ENCODE measurements at regions not wholly inside any gene's neighbourhood (a gene's known extent, or its start where the extent isn't known, plus 50 kb on each side); places are given as distances from the start of the nearest gene placed in this dataset.
A peak's percentile ranks its signal among the peaks of the same experiment; 100 is the strongest.

DNA sequence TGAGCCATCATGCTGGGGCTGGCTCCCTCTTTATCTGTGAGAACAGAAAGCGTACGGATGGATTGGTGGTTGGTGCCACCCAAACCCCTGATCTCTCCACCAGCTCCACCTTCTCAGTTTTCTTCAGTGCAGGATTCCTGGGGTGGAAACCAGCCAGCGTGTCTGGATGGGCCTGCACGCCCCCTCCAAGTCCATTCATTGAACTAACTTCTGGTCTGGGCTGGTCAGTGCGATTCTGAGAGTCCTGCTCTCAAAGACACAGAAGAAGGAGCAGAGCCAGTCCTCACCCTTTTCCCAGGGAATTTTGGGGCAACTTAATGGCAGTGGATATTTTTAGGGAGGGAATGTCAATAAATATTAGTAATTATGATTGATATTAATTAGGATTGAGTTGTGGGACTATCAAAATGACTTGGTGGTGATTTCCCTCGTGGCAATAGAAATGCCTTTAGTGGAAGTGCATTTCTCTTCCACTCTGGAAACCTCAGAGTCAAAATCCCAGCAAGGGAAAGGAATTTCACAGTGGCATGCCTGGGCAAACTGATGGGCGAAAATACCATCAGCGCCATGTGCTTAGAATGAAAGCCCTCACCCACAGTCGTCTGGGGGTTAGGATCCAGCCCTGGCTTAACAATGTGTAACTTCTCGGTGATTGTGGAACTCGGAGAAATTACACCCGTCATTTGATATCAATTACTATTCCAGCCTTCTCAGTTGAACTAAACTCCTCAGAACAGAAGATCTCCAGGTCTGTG, 69.3 kb upstream of the EEPD1 start:
- WGBS, 5 donors = 87 to 92% (median 91%) methylated on average over 12 of the region's 12 CpGs
- Histone ChIP-seq H3K4me3 (no peak overlapping the region), H3K27me3 (no peaks in the 10 kb centered on the region), H3K27ac (no peak overlapping the region), H3K9me3 (no peaks in the 10 kb centered on the region), H3K36me3 (no peaks in the 10 kb centered on the region), H3K4me1 (peaks cover 0 to 19% (median 9%) of the 10 kb centered on the region in 4 donors)
- intact Hi-C loops (cut with DNase I; ENCODE audit: low total_unique reads) = no loop called here
- DNase-seq = no peak
- TF ChIP-seq EP300 (IDR thresholded peaks at IDR 0.05) (no peak), POLR2A (IDR thresholded peaks at IDR 0.05) (no peak), POLR2AphosphoS5 (IDR thresholded peaks at IDR 0.05) (no peak)
- TF ChIP-seq, protein P1, sequence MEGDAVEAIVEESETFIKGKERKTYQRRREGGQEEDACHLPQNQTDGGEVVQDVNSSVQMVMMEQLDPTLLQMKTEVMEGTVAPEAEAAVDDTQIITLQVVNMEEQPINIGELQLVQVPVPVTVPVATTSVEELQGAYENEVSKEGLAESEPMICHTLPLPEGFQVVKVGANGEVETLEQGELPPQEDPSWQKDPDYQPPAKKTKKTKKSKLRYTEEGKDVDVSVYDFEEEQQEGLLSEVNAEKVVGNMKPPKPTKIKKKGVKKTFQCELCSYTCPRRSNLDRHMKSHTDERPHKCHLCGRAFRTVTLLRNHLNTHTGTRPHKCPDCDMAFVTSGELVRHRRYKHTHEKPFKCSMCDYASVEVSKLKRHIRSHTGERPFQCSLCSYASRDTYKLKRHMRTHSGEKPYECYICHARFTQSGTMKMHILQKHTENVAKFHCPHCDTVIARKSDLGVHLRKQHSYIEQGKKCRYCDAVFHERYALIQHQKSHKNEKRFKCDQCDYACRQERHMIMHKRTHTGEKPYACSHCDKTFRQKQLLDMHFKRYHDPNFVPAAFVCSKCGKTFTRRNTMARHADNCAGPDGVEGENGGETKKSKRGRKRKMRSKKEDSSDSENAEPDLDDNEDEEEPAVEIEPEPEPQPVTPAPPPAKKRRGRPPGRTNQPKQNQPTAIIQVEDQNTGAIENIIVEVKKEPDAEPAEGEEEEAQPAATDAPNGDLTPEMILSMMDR (IDR thresholded peaks at IDR 0.05) = no peak

DNA sequence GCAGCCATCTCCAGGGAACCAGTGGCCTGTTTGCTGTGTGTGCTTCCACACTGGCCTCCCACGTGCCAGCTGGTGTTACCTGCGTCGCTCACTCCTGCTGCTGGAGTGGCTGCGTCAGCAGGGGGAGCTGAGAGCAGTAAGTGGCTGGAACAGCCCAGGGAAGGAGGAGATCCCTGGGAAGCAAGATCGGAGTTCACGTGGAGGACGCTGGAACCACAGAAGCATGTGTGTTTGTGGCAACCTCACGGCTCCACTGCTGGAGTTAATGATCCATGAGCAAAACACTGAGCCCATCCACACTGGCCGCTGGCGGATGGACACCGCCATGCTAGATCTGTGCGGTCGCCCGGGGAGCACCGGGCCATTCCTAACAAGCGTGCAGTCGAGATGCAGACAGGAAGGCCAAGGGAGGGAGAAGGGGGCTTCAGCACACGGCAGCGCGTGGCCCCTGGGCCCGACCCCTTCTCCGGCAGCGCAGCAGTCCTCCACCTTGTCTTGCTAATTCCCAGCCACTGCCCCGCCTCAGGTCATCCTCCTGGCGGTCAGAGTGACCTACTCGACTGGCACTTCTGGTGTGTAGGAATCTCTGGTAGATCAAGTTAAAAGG, 68.5 kb upstream of the EEPD1 start:
- WGBS, 5 donors = 39 to 74% (median 68%) methylated on average over 12 to 26 of the region's 26 CpGs
- Histone ChIP-seq H3K36me3 (no peaks in the 10 kb centered on the region), H3K4me1 (peaks cover 0 to 15% (median 8%) of the 10 kb centered on the region in 4 donors), H3K27ac (no peak overlapping the region), H3K27me3 (no peaks in the 10 kb centered on the region), H3K4me3 (no peak overlapping the region), H3K9me3 (no peaks in the 10 kb centered on the region)
- TF ChIP-seq POLR2A (IDR thresholded peaks at IDR 0.05) (no peak), POLR2AphosphoS5 (IDR thresholded peaks at IDR 0.05) (peak; percentile 26 to 61 (median 45)), EP300 (IDR thresholded peaks at IDR 0.05) (no peak)
- TF ChIP-seq, protein P1 (IDR thresholded peaks at IDR 0.05) = peak in 5 of 7 experiments; percentile 26 to 67 (median 39)
- DNase-seq = peak; percentile 84 to 86
- intact Hi-C loops (cut with DNase I; ENCODE audit: low total_unique reads) = no loop called here

DNA sequence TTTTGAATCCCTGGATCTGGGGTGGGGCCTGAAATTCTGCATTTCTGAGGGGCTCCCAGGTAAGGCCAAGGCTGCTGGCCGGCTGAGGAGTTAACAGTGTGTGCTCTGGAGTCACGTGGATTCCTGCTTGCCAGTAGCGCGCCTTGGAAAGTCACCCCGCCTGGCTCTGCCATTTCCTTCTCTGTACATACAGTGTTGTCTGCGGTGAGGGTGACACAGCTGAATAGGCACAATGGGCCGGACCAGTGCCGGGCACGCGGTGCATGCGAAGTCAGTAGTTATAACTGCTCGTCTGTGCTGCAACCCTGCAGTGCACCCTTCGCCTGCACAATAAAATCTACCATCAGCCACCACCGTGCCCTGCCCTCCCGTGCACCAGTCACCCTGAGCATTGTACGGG, 68.0 kb upstream of the EEPD1 start:
- Histone ChIP-seq H3K9me3 (no peaks in the 10 kb centered on the region), H3K4me1 (peaks cover 0 to 12% (median 6%) of the 10 kb centered on the region in 4 donors), H3K4me3 (no peak overlapping the region), H3K27ac (no peak overlapping the region), H3K27me3 (no peaks in the 10 kb centered on the region), H3K36me3 (no peaks in the 10 kb centered on the region)
- DNase-seq = no peak
- no peak for TF ChIP-seq POLR2AphosphoS5 (IDR thresholded peaks at IDR 0.05)
- TF ChIP-seq, protein P1 (IDR thresholded peaks at IDR 0.05) = no peak
- no peak for TF ChIP-seq EP300 (IDR thresholded peaks at IDR 0.05)
- no peak for TF ChIP-seq POLR2A (IDR thresholded peaks at IDR 0.05)
- intact Hi-C loops (cut with DNase I; ENCODE audit: low total_unique reads) = no loop called here
- 82 to 96% (median 89%) methylated on average over 11 to 16 of the region's 16 CpGs for WGBS, 5 donors

DNA sequence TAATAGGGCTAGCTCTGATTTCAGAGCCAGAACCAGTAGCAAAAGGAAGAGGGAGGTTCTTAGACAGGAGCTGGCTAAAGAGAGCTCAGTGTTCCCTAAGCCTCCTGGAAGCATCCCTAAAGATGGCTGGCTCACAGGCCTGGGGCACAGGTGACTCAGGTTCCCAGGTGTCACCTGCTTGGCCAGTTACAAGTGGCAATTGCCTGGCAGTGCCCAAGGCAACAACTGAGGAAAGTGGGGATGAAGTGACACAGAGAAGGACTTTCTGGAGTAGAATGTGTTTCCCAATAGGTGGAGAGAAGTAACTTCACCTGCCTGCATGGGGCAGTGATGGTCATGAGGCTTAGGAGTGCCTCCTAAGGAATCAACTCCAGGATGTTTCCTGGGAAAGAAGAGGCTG, 66.5 kb upstream of the EEPD1 start:
- Histone ChIP-seq H3K36me3 (no peaks in the 10 kb centered on the region), H3K9me3 (no peaks in the 10 kb centered on the region), H3K4me1 (peaks cover 0 to 12% (median 3%) of the 10 kb centered on the region in 4 donors), H3K4me3 (no peak overlapping the region), H3K27ac (no peak overlapping the region), H3K27me3 (no peaks in the 10 kb centered on the region)
- intact Hi-C loops (cut with DNase I; ENCODE audit: low total_unique reads) = no loop called here
- DNase-seq = no peak
- TF ChIP-seq, protein P1 (IDR thresholded peaks at IDR 0.05) = no peak
- TF ChIP-seq EP300 (IDR thresholded peaks at IDR 0.05) = no peak
- no peak for TF ChIP-seq POLR2AphosphoS5 (IDR thresholded peaks at IDR 0.05)
- no peak for TF ChIP-seq POLR2A (IDR thresholded peaks at IDR 0.05)

Data from stomach (tissue), 8 donors.